ENCODE measurements at regions not wholly inside any gene's neighbourhood (a gene's known extent, or its start where the extent isn't known, plus 50 kb on each side); places are given as distances from the start of the nearest gene placed in this dataset.
A peak's percentile ranks its signal among the peaks of the same experiment; 100 is the strongest.
"Not testable (repeated sequence)": the region's sequence is repeated elsewhere in the genome, so short reads cannot be mapped to it uniquely, and the experiment has no call there.

GRCh38 chr2:183465048-183465447 lies 340.8 kb downstream of the NUP35 start:
- DNase-seq, result no peak

GRCh38 chr2:183474912-183475695 lies 350.9 kb downstream of the NUP35 start:
- no peak for DNase-seq

GRCh38 chr2:183476490-183476889 lies 352.2 kb downstream of the NUP35 start:
- DNase-seq, result no peak

GRCh38 chr2:183477296-183477695 lies 353.1 kb downstream of the NUP35 start:
- no peak for DNase-seq

- DNase-seq, result not testable (repeated sequence)
Measured at GRCh38 chr2:183478941-183479595, 354.8 kb downstream of the NUP35 start.

GRCh38 chr2:183487326-183487725 lies 363.1 kb downstream of the NUP35 start:
- no peak for DNase-seq

GRCh38 chr2:183488421-183488820 lies 364.2 kb downstream of the NUP35 start:
- no peak for DNase-seq

GRCh38 chr2:183490489-183490888 lies 366.2 kb downstream of the NUP35 start:
- DNase-seq, result no peak

GRCh38 chr2:183490914-183491313 lies 366.7 kb downstream of the NUP35 start:
- peak; percentile 51 for DNase-seq

- DNase-seq, result no peak
Measured at GRCh38 chr2:183493040-183493439, 368.8 kb downstream of the NUP35 start.

GRCh38 chr2:183495079-183495478 lies 370.8 kb downstream of the NUP35 start:
- DNase-seq, result no peak

- DNase-seq, result no peak
Measured at GRCh38 chr2:183495589-183496267, 371.5 kb downstream of the NUP35 start.

- no peak for DNase-seq
Measured at GRCh38 chr2:183497861-183498260, 373.6 kb downstream of the NUP35 start.

GRCh38 chr2:183505911-183506310 lies 381.7 kb downstream of the NUP35 start:
- DNase-seq, result no peak

- no peak for DNase-seq
Measured at GRCh38 chr2:183511154-183511553, 386.9 kb downstream of the NUP35 start.

GRCh38 chr2:183519371-183520056 lies 395.3 kb downstream of the NUP35 start:
- peak; percentile 82 for DNase-seq

GRCh38 chr2:183521911-183522310 lies 397.7 kb downstream of the NUP35 start:
- no peak for DNase-seq

GRCh38 chr2:183522489-183523266 lies 398.4 kb downstream of the NUP35 start:
- no peak for DNase-seq

- no peak for DNase-seq
Measured at GRCh38 chr2:183530333-183530901, 406.2 kb downstream of the NUP35 start.

GRCh38 chr2:183532514-183532913 lies 408.3 kb downstream of the NUP35 start:
- DNase-seq, result no peak

GRCh38 chr2:183533021-183533420 lies 408.8 kb downstream of the NUP35 start:
- no peak for DNase-seq

GRCh38 chr2:183536290-183536689 lies 412.0 kb downstream of the NUP35 start:
- no peak for DNase-seq
